Neural cell (in vitro differentiated cells): ENCODE measurements at regions not wholly inside any gene's neighbourhood (a gene's known extent, or its start where the extent isn't known, plus 50 kb on each side); places are given as distances from the start of the nearest gene placed in this dataset.
"Not testable (repeated sequence)": the region's sequence is repeated elsewhere in the genome, so short reads cannot be mapped to it uniquely, and the experiment has no call there.

Experiments used
- EP300 ChIP-seq: fragments of 450-650 bp; conservative IDR thresholded peaks from 2 replicates; pipeline ENCODE4 v1.6.1; 2014; ENCODE audit warnings: antibody characterized with exemption, mild to moderate bottlenecking, moderate library complexity; ENCODE audit not compliant: poor library complexity, severe bottlenecking
- SMC3 ChIP-seq: fragments of 450-650 bp; conservative IDR thresholded peaks from 2 replicates; pipeline ENCODE4 v1.6.1; 2014; ENCODE audit warnings: antibody characterized with exemption, mild to moderate bottlenecking, moderate library complexity; ENCODE audit not compliant: poor library complexity

GRCh38 chr4:189731989-189732388 lies 208.7 kb upstream of the FRG1 start:
- not testable (repeated sequence) for TF ChIP-seq EP300, SMC3
